VCaP (cell line): ENCODE measurements at regions not wholly inside any gene's neighbourhood (a gene's known extent, or its start where the extent isn't known, plus 50 kb on each side); places are given as distances from the start of the nearest gene placed in this dataset.

Experiments used
- H3K27ac ChIP-seq: fragments of 450-650 bp; 2 replicates; pipeline ENCODE4 v1.5.1; 2017
- TF ChIP-seq, protein P1 (sequence below): fragments of 450-650 bp; conservative IDR thresholded peaks from 2 replicates; pipeline ENCODE4 v1.5.1; 2017; ENCODE audit warnings: mild to moderate bottlenecking, moderate library complexity

DNA sequence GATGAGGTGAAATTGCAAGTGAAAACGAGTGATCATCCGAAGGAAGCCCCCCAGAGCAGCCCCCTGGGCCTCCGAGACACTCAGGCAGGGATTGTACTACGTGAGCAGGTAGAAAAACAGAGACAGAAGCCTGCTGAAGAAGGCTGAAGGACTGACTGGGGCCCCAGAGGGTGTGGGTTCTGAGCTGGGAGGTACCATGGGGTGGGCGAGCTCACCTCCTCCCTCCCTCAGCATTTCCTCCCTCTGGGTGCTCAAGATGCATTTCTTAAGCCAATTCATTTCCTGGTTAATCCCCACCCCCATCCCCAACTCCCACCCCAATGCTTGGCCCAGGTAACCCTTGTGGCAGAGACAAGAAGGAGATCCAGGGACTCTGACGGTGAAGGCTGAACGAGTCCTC is 108.7 kb downstream of the BDH1 start:
- TF ChIP-seq, protein P1, sequence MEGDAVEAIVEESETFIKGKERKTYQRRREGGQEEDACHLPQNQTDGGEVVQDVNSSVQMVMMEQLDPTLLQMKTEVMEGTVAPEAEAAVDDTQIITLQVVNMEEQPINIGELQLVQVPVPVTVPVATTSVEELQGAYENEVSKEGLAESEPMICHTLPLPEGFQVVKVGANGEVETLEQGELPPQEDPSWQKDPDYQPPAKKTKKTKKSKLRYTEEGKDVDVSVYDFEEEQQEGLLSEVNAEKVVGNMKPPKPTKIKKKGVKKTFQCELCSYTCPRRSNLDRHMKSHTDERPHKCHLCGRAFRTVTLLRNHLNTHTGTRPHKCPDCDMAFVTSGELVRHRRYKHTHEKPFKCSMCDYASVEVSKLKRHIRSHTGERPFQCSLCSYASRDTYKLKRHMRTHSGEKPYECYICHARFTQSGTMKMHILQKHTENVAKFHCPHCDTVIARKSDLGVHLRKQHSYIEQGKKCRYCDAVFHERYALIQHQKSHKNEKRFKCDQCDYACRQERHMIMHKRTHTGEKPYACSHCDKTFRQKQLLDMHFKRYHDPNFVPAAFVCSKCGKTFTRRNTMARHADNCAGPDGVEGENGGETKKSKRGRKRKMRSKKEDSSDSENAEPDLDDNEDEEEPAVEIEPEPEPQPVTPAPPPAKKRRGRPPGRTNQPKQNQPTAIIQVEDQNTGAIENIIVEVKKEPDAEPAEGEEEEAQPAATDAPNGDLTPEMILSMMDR: no peak
- H3K27ac ChIP-seq: no peak overlapping the region

DNA sequence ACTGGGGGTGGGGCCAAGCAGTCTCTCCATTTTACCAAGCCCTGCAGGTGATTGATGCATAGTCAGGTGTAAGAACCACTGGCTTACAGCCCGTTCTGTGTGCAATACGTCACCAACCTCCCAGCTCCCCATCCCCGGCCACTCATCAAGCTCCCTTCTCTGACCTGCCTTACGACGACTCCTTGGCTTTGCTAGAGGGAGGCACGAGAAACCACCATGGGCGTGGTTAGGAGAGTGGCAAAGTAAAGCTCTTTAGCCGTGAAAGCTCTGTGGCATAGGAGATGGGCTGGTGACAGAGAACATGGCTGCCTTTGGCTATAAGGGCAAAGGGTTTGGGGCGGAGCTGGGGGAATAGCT is 109.1 kb downstream of the BDH1 start:
- H3K27ac ChIP-seq: no peak overlapping the region
- TF ChIP-seq, protein P1: no peak

DNA sequence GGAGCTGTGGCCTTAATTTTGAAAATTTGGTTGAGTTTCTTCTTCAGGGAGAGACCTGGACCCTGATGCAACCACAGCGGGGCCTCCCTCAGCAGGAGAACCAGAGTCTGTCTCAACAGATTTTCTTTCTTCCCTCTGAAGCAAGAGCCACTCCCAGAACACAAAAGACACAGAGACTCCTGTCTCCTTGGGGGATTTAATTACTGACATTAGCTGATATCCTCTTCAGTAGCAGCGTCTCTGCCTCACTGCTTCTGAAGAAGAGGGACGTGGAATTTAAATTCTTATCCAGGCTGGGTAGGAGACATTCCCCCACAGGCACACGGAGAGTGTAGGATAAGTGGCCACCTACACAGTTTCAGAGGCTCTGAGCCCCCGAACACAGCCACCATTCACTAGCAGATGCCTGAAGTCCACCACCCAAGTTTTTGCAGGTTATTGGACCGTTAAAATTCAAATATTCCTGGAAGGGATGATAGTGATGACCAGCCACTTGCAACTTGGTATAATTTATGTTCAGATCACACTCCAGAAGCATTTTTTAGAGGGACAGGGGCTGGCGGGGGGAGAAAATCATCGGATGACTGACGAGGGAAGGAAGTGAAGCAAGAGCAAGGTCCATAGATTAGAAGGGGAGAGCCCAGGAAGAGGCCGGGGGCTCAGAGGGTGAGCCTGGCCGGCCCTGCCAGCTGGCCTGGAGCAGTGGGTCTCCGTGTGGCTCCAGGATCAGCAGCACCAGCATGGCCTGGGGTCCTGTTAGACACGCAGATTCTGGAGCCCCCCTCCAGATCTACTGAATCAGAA is 109.7 kb downstream of the BDH1 start:
- TF ChIP-seq, protein P1: no peak
- no peak overlapping the region for H3K27ac ChIP-seq

DNA sequence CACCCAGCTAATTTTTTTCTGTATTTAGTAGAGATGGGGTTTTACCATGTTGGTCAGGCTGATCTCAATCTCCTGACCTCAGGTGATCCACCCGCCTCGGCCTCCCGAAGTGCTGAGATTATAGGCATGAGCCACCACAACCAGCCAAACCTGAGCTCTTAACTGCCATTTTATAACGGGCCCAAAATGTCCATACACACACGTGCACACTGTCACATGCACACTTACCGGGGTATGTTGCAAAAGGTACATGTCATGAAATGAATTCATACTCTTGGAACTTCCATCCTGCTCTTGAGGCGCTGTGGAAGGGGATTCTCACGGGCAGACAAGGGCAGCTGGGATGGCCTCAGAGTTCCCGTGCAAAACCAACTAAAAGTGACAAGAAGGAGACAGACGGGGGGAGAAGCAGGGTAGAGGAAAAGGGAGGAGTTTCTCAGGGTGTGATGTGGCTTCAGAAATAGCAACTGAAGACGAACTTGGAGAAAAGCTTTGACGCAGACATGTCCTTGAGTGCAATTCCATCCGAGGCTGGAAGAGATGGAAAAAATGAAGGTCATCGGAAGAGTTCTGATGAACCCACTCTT is 110.9 kb downstream of the BDH1 start:
- no peak overlapping the region for H3K27ac ChIP-seq
- TF ChIP-seq, protein P1: no peak

DNA sequence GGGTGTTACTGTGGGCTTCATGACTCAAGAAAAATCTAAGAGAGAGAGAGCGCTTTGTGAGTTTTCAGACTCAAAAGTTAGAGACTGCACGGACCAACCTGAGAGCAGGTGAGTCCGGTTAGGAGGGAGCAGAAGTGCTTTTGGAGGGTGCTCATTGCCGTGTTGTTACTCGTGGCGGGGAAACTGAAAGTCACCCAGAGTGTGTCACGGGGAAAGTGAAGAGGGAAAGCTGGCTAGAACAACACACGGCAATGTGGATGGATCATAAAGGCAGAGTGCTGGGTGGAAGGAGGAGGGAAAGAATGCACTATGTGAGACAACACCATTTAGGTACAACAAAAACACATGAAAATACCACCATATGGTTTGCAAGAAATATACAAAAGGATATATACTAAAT is 112.3 kb downstream of the BDH1 start:
- TF ChIP-seq, protein P1: no peak
- no peak overlapping the region for H3K27ac ChIP-seq

DNA sequence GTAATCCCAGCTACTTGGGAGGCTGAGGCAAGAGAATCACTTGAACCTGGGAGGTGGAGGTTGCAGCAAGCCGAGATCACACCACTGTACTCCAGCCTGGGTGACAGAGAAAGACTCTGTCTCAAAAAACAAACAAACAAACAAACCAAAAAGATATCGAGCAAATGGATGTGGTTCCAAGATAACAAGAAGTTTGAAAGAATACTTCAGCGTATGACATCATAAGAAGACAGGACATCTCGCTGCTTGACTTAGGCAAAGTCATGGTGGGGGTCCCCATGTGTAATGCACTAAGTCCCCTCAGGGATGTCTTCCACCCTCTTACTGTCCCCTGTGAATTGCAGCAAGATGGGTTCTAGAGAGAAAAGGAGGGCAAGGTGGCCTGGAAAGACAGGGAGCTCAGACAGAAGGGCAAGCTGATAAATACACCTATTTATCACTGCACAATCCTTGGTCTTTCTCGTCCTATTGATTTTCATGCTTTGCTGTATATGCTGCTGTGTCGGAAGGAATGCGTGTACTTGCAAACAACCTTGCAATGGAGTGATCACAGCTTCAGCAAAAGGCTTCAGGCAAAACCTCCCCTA is 115.0 kb downstream of the BDH1 start:
- TF ChIP-seq, protein P1: no peak
- H3K27ac ChIP-seq: no peak overlapping the region

DNA sequence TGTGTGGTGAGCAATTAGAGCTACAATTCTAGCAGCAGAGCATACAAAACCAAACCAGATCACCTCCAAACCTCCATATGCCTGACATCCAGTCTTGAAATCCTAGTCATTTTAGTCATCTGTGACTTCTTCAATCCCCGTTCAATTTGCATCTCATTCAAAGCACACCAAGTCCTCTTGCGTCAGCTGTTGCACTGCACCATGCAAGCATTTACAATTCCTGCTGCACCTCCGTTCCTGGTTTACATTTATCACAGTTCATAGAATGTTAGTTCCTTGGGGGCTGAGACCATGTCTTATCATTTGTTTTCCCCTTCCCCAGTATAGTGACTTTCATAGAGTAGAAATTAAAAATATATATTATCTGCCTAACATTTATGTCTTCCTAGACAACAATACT is 116.9 kb downstream of the BDH1 start:
- H3K27ac ChIP-seq: no peak overlapping the region
- TF ChIP-seq, protein P1: no peak
